ENCODE measurements at regions not wholly inside any gene's neighbourhood (a gene's known extent, or its start where the extent isn't known, plus 50 kb on each side); places are given as distances from the start of the nearest gene placed in this dataset.

GRCh38 chr14:40113671-40114070, 681.4 kb upstream of the FBXO33 start:
- TF ChIP-seq CTCF (IDR thresholded peaks at IDR 0.05; ENCODE audit: control insufficient read depth, extremely low read depth, insufficient read depth), result no peak
- DNase-seq (ENCODE audit: low read depth), result no peak

GRCh38 chr14:40100544-40101196, 668.4 kb upstream of the FBXO33 start:
- DNase-seq (ENCODE audit: low read depth), result no peak
- no peak for TF ChIP-seq CTCF (IDR thresholded peaks at IDR 0.05; ENCODE audit: control insufficient read depth, extremely low read depth, insufficient read depth)
- H3K4me3 ChIP-seq (ENCODE audit: low read depth, low read length), result no peak overlapping the region

More at GRCh38 chr14:40113671-40114070, 681.4 kb upstream of the FBXO33 start:
- H3K4me3 ChIP-seq (ENCODE audit: low read depth, low read length), result no peak overlapping the region

- TF ChIP-seq CTCF (IDR thresholded peaks at IDR 0.05; ENCODE audit: control insufficient read depth, extremely low read depth, insufficient read depth), result no peak
- no peak overlapping the region for H3K4me3 ChIP-seq (ENCODE audit: low read depth, low read length)
- no peak for DNase-seq (ENCODE audit: low read depth)
These were observed 667.1 kb upstream of the FBXO33 start for GRCh38 chr14:40099316-40099715.

DNA sequence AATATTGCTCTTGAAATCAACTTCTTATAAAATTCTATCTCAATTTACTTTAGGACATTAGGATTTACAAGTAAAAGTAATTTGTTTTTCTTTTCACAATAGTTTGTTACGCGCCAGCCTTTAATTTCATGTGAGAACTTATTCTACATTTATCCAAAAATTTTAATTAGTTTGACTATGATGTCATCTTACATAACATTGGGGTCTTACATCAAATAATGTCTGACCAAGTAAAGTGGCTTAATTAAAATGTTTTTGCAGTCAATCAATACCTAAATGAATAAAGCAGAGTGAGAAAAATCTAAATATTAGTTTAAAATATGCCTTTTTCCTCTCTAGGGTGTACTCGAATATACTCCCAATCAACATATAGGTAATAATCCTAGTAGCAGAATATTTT, 666.2 kb upstream of the FBXO33 start:
- DNase-seq (ENCODE audit: low read depth), result no peak
- TF ChIP-seq CTCF (IDR thresholded peaks at IDR 0.05; ENCODE audit: control insufficient read depth, extremely low read depth, insufficient read depth), result no peak
- H3K4me3 ChIP-seq (ENCODE audit: low read depth, low read length), result no peak overlapping the region

- DNase-seq (ENCODE audit: low read depth), result no peak
- H3K4me3 ChIP-seq (ENCODE audit: low read depth, low read length), result no peak overlapping the region
- no peak for TF ChIP-seq CTCF (IDR thresholded peaks at IDR 0.05; ENCODE audit: control insufficient read depth, extremely low read depth, insufficient read depth)
These were observed 664.7 kb upstream of the FBXO33 start for GRCh38 chr14:40096968-40097367.

- H3K4me3 ChIP-seq (ENCODE audit: low read depth, low read length), result no peak overlapping the region
- DNase-seq (ENCODE audit: low read depth), result no peak
- no peak for TF ChIP-seq CTCF (IDR thresholded peaks at IDR 0.05; ENCODE audit: control insufficient read depth, extremely low read depth, insufficient read depth)
These were observed 661.6 kb upstream of the FBXO33 start for GRCh38 chr14:40093800-40094199.

DNA sequence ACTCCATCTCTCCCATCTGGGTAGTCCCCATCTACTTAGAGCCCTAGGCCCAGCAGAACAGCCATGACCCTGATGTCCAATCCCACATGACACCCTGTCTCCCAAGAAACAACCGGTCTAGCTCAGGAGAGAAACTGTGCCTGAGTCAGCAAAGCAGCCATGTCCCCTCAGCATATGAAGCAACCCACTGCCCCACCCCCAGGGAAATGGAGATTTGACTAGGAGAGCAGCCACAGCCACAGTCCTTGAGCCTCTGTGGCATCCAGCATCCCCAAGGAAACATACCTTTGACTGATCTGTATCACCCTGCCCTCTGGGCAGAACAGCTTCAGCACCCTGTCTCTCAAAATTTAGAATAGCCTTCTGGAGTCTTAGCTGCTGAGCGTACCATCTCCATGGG, 641.9 kb upstream of the FBXO33 start:
- TF ChIP-seq CTCF (IDR thresholded peaks at IDR 0.05; ENCODE audit: control insufficient read depth, extremely low read depth, insufficient read depth), result no peak
- no peak for DNase-seq (ENCODE audit: low read depth)
- H3K4me3 ChIP-seq (ENCODE audit: low read depth, low read length), result no peak overlapping the region

Measured in LNCaP clone FGC (cell line).